SHP77 (cell line): ENCODE measurements at regions not wholly inside any gene's neighbourhood (a gene's known extent, or its start where the extent isn't known, plus 50 kb on each side); places are given as distances from the start of the nearest gene placed in this dataset.
"Not testable (repeated sequence)": the region's sequence is repeated elsewhere in the genome, so short reads cannot be mapped to it uniquely, and the experiment has no call there.

Experiments used
- DNase-seq, 2 experiments: peaks; one replicate each; lab custom pipeline; 2025; lab: John Stamatoyannopoulos, UW

DNA sequence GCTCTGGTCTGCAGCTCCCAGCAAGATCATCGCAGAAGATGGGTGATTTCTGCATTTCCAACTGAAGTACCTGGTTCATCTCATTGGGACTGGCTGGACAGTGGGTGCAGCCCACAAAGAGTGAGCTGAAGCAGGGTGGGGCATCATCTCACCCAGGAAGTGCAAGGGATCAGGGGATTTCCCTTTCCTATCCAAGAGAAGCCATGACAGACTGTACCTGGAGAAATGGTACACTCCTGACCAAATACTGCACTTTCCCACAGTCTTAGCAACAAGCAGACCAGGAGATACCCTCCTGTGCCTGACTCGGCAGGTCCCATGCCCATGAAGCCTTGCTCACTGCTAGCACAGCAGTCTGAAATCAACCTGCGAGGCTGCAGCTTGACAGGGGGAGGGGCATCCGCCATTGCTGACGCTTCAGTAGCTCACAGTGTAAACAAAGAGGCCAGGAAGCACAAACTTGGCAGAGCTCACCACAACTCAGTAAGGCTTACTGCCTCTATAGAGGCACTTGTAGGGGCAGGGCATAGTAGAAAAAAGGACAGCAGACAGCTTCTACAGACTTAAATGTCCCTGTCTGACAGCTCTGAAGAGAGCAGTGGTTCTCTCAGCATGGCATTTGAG lies 60.5 kb downstream of the AREG start:
- peak; percentile 30 to 65 for DNase-seq

DNA sequence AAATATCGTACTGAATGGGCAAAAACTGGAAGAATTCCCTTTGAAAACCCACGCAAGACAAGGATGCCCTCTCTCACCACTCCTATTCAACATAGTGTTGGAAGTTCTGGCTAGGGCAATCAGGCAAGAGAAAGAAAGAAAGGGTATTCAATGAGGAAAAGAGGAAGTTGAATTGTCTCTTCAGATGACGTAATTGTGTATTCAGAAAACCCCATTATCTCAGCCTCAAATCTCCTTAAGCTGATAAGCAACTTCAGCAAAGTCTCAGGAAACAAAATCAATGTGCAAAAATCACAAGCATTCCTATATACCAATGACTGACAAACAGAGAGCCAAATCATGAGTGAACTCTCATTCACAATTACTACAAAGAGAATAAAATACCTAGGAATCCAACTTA lies 64.4 kb downstream of the AREG start:
- DNase-seq, result not testable (repeated sequence)

DNA sequence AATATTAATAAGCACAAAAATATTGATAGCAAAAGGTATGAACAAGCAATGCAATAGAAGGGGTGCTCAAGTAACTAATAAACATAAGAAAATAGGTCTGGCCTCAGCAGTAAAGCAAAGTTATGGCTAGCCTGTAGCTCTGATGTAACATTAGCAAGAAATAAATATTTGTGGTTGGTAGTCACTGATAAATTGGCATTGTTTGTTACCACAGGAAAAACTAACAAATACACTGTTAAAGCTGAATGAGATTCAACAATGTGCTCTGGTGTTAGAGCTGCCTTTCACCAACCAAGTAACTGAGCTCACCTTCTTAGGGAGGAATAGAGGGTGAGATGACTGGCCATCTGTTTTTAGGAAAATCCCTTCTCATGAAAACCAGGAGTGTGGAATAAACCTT lies 71.4 kb downstream of the AREG start:
- no peak for DNase-seq

DNA sequence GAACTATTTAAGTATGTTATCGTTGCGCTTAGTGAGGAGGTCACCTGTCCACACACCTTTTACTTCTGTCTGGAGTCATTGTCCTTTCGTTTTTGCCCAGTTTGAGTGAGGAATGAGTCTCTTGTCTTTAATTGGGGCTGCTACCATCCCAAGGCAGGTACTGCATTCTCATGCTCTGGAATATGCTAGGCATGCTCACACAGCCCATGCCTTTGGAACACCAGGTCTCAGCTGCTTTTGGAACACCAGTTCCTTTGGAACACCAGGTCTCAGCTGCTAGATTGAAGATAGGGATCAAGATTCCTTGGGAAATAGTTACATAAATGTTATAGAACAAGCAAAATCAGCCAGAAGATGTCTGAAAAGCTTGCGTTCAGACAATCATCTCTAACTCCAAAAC lies 73.1 kb downstream of the AREG start:
- no peak for DNase-seq

DNA sequence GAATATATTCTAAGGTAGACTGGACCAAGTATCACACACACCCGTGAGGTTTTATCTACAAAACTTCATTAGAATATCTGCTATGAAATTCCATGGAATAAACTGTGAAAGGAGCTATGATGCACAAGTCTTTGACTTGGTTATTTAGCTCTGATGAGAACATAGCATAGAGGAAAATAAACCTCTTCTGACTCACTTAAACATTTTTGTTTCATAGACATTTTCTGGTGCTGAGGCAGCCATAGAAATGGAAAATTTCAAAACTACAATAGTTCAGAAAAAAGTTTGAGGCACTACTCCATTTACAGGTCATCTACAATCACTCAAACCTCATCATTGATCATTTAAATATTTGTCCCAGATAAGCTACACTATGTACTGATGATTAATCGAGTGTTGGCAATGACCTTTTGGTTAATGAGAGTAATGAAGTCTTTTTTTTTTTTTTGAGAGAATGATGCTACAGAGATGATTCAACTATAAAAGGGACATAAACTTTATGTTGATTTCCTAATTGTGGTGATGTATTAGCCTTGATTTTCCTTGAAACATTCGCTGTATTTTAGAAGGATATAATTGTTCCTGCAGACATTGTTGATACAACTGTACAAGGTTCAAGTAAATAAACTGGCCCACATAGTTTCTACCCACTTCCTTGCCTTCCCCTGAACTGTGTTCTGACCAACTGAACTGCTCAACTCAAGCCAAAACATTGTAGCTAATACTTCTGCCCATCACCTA lies 77.5 kb downstream of the AREG start:
- no peak for DNase-seq

DNA sequence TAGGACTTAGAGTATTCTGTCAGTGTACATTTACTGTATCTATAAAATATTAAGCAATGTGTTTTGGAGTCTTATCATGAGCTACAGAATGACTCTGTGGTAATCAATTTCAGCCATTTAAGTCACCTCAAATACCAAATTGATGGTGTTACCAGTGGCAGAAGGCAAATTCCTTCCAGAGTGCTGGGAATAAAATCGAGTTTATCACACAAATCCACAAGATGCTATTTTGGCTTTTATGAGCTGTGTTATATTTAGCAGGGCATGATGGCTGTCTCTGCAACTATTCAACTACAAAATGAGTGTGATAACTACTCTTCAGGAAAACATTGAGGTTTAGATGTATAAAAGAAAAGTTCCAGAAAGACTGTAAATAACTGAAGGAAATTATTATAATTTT lies 78.2 kb downstream of the AREG start:
- no peak for DNase-seq

DNA sequence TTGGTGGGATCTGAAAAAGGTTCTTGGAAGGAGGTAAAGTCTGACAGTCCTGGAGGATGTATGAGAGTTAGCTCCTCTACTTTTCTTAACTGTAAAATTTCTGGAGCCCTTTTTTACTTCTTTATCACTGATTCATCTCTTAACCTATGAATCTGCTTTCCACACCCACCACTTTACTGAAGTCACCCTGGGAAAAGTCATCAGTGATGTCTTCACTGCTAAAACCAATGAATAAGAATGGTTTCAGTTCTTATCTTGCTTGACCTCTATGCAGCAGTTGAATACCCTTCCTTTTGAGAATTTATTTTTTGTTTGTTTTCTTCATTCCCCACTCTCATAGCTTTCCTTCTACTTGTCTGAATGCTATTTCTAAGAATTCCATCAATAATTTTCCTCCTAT lies 80.0 kb downstream of the AREG start:
- DNase-seq, result no peak

DNA sequence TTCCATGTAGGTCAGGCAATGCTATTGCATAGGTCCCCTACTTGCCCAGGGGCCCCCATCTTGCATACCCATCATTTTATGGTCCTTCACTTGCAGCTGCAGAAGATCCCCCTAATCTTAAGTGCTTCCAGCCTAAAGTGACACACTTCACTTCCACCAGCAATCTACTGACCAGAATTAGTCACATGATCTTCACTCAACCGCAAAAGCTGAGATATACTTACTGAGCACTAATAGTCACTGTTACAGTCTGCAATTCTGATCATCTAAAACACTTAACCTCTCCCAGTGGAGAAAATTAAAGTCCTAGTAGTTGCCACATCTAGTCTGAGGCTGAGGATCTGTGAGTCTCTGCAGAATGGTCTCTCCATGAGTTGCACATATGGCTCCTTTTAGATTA lies 82.1 kb downstream of the AREG start:
- DNase-seq, result no peak

DNA sequence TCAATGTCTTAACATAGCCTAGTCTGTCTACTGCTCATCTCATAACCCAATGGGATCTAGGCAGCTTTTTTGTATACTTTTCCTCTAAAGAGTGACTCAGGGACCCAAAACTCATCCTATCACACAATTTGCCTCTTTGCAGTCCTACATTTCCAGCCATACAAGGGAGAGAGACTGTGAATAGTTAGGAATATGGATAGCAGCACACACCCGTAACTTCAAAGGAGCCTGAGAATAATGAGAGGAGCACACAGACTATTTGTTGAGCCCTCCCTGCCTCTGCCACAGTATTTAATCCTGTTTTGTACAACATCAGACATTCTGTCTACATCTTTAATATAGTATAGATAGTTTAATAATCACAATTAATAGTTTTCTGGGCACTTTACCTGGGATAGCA lies 83.2 kb downstream of the AREG start:
- no peak for DNase-seq

DNA sequence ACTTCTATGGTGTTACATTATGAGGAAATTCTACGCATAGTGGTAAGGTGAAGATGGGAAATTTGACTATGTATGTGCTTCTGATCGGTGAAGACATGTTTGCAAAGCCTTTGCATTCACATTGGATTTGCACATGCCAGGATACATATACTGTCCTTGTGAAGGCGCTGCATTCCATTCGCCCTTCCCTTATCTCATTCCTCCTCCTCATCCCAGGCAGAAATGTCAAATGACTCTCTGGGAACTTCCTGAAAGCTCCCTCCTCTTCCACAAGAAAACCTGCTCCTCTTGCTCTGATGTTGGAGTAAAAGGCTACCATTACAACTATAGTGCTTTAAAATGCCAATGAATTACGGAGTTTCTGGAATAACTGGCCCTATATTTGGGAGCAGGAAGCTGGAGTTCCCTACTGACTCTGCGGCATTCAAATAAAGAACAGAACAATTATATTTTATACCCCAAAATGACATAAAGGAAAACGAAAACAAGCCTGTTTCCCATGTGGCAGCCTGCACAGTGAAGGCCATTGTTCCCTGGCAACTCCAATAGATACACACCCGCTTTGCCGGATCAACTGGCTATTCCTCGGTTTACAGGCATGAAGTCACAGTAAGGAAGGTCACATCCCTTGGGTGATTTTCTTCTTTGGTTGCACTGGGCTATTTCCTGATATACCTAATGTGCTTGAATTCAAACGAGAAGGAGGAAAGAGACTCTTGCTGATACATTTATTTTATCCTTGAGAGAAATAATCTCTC lies 84.5 kb downstream of the AREG start:
- no peak for DNase-seq

DNA sequence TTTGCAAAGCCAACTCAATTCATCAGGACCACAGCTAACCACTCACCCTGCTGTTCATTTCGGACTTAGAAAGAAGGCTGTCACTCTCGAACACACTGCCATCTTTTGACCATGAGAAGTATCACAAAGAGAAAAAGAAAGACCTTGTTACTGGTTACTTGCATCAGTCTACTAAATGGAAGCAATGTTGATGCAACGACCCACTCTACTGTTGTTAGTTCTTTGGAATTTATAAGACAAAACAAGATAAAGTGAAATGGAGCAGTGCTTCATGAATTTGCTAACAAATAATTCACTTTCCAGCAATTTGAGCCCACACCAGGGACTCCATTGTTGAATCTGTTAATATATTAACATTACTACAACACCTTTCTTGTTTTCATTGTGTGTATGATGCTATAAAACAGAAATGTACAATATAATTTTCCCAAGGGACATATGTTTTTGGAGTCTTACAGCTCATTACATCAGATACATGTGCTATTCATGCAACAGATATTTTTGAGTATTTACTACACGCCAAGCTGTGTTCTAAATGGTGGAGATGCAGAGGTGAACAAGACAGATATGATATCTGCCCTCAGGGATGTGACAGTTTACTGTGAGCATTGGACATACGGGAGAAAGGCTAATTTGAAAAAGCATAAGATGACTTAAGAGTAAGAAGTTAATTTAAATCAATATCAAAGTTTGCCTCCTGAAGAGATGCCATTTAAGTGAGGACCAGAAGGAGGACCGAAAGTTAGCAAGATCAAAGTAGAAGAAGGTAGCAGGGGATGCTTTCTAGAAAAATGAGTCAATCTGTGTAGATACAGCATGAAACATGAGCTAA lies 87.2 kb downstream of the AREG start:
- peak; percentile 41 to 49 for DNase-seq

DNA sequence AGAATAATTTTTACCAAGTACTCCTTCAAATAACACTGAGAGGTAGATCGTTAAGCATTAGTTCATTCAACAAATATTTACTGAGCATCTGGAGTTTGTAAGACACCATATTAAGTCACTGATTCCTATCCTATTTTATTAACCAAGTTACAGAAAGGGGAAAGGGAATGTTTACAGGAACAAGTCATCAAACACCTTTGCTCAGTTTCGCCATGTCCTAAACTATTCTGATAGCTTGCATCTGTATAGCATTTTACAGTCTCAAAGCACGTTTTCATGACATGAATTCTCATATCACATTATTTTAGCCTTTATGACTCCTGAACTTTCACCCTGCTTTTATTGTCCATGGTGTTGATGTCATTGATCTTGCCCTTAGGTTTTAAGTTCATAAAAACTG lies 89.2 kb downstream of the AREG start:
- DNase-seq, result no peak

DNA sequence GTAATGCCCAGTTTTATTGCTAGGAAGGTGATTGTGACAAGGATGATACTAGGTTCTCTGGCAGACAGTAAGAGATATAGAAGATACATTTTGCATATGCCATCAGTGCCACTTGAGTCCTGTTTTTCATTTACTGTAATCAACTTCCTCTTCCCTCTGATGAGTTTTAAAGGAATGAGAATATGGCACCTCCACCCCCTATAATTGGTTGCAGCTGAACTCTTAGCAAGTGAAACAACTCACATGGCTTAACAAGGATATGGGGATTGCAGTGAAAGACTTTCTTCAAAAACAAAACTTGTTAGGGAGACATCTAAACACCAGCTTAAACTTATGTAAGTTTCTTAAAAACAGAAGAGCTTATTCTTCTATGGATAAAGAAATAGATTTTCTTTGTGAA lies 90.0 kb downstream of the AREG start:
- no peak for DNase-seq

DNA sequence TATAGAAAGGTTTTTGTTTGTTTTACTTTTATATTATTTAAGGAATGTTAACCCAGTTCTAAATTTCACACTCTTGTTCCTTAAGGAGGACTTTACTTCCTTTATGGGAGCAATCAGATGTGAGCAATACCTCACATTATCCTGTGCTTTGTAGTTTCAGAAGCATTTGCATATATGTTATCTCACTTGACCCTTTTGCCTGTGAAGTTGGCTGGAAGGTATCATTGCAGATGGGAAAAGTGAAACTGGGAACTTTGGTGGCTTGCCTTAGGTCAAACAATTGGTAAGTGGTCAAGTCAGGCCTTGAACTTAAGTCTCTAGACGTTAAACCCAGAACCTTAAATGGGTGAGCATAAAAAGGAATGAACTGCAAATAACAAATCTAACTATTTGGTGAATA lies 90.6 kb downstream of the AREG start:
- DNase-seq, result no peak

DNA sequence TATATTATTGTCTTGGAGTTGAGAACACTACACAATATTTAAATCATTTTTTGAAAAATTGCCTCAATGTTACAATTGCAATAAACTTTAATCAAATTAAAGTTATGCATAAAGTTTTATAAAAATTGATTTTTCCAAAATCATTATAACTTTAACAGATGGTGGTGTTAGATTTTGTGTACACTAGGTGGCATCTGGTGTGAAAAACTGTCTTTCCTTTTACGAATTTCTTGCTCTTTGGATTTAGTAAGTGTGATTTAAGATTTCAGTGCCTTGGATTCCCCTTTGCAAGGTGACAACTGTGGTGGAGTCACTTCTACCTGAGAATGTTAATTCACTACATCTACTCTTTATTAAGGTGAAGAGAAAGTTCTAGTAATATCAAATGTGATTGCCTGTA lies 91.6 kb downstream of the AREG start:
- no peak for DNase-seq

DNA sequence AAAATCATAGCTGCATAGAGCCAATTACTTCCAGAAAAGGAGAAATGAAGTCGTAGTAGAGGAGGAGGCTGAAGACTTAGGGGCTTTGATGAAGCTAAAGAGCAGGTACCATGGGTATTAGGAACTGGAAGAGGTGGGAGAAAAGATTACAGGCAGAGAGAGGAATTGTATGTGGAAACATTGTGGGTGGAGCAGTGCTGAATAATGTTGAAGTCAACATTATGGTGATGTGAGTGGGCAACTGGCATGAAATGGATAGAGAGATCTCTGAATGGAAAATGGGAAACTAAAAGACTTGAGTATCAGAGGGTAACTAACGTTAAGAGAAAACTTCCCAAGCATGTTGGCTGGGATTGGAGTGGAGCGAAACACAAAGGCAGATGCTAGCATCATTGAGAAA lies 92.5 kb downstream of the AREG start:
- DNase-seq, result no peak

DNA sequence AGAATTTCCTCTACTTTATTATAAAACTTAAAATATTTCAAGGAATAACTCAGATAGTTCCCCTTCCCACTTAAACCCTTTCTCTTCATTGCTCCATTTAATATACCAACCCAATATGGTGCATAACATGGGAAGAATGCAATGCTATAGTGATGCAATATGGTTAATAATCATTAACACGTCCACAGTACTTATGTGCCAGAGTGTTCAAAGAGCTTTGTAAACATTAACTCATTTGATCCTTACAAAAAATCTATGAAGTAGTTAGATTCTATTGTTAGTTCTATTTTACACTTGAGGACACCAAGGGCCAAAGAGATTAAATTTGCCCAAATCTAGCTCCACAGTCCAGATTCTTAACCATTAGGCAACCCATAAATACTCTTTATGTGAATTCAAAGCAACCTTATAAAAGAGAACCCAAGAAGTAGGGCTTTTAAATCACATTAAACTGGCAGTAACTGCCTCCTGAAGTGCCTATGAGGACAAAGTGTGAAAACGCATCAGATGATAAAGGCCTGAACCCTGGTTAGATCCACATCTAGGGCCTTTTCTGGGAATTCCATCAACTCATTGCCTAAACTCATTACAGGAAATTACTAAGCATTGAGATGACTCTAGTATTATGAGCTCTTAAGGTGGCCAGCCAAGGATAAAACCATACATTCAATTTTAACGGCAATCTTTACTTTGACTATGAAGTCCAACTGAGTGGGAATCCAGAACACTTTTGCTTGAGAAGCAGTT lies 94.3 kb downstream of the AREG start:
- DNase-seq, result no peak

DNA sequence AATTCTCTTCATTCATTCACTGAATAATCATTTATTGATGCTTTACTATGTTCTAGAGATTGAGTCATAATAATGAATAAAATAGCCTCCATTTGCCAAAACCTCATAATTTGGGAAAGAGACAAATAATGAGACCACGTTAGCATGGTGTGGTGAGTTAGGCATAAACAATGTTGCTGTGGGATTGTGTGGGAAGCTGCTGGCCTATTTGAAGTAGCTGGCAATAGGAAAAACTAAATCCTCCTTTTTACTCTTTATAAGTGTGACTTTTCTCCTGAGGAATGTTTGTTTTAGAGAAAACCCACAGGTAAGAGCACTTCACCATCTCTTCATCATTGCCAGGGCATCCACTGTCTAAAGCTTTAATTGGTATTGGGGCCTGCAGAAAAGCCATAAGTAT lies 95.3 kb downstream of the AREG start:
- DNase-seq, result no peak

DNA sequence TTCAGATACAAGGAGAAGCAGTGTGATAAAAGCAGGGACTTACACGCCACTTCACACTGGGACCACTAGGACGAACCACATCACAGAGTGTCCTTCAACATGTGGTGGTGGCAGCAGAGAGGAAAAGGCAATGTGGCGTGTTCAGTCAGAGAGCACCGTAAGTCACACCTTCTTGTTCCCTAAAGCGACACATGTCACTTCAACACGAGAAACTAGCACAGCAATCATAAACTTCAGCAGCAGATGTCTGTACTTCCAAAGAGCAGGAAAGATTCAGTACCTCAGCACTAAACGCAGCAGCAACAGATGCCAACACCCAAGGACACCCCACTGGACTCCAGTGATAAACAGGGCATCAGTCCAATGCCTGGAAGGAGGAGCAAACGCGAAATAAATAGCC lies 96.7 kb downstream of the AREG start:
- DNase-seq, result no peak

DNA sequence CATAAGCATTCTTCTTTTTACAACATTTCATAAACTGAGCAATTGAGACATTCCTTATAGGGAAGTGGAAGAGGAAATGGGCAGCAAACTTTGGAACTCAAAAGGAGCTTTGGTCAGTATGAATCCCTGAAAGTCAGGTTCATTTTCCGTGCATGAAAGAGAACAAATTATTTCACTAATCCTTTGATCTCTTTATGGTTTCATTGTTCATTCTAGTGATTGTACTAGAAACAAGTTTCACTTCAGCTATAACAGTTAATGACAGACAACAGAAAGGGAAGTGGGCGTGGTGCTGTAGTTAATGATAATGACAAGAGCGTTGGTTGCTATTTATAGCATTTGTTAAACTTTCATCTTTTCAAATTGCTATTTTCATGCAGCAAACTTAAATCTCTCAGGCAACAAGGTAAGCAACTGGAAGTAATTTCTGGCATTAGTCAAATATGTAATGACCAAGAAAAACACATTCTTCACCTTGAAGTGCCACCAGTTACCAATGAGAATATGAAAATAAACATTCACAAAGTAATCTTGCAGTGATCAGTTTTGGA lies 98.4 kb downstream of the AREG start:
- DNase-seq, result no peak

DNA sequence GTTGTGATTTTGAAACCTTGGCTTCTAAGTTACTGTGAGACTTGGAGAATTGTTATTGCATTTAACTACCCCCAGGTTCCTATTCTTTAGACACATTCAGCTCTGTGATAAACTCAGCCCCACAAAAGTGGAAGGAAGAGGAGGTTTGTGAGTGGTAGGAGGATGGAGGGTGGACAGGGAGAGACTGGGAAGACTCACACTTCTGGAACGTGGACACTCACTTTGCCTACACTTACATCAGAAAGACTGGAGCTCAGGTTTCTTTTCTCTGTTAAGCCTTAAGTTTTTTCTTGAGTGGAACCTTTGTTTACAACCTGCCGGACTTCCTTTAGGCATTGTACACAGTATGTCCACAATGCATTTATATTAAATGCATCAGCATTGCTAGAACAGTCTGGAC lies 99.0 kb downstream of the AREG start:
- no peak for DNase-seq
